HG03442 (cell line): ENCODE measurements at regions not wholly inside any gene's neighbourhood (a gene's known extent, or its start where the extent isn't known, plus 50 kb on each side); places are given as distances from the start of the nearest gene placed in this dataset.

Source experiments
- ATAC-seq: cut with Tn5 transposase; IDR thresholded peaks from one replicate; pipeline ENCODE4 v1.9.1; 2021; ENCODE audit warnings: mild to moderate bottlenecking, moderate library complexity; ENCODE audit not compliant: unreplicated experiment

DNA sequence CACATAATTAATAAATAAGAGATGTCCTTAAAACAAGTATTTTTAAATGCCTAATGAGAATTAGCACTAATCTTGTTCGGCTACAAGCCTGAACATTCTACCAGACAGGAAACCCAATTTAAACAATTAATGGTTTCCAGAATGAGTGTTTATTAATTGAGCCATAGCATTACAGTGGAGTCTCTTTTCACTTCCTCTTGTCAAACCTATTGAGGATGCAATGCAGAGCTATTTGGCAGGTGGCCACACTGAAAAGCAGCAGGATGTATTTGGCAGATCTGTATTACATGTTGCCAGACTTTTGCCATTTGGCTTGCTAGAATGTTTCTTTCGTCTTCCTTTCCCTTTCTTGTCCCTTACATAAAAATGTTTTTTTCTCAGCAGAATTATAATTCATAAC is 475.2 kb upstream of the MARCKS start:
- peak; percentile 83 for ATAC-seq

DNA sequence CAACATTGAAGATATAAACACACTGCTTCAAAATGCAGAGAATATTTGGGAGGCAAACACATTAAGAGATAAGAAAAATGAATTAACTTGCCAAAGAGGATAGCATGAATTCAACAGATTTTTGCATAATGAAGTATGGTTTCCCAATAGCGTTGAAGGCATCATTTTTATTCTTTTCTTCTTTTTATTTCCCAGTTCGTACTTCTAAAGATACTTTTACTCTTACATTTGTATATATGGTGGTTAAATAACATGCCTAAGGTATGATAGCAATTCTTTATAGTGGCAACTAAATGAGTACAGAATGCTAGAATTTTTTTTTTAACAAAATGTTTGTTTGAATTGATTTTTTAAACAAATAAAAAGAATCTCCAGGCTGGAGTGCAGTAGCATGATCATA is 473.4 kb upstream of the MARCKS start:
- ATAC-seq, result no peak

DNA sequence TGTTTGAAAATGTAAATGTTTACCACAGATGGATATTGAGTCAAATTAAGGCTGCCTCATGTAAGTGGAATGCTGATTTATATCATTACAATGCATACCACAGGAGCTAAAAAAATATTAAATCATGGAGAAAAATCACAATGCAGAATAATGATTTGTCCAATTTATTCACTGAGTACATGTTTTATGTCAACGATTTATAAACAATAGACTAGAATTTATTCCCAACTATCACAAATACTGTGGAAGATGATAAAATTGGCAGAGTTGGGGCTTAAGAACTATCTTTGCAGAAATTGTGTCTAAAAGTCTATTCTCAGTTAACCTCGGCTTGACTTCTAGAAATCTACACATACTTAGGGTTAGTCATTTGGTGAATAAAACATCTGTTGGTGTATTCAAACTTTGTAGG is 472.1 kb upstream of the MARCKS start:
- ATAC-seq, result no peak

GRCh38 chr6:113388996-113389395 is 468.1 kb upstream of the MARCKS start:
- no peak for ATAC-seq

DNA sequence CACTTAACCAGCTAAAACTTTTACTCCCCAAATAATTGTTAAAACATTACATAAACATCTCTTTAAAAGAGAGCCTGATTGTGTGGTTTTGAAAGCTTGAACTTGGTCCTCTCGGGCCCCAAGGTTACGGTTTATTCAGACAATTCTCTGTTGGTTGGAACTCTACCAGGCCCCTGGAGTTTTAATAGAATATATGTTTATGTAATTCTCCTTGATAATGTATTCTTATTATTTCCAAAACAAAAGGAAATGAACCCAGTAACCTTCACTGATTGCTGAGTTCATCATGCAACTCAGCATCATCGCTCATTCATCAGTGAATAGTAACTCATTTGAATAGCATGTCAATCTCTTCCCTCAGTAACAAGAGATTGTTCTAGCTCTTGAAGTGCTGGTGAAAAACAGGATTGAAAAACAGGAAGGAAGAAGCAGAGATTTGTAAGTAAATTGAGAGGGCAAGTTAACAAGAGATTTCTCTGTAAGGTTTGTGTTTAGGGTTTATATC is 464.5 kb upstream of the MARCKS start:
- ATAC-seq, result no peak

DNA sequence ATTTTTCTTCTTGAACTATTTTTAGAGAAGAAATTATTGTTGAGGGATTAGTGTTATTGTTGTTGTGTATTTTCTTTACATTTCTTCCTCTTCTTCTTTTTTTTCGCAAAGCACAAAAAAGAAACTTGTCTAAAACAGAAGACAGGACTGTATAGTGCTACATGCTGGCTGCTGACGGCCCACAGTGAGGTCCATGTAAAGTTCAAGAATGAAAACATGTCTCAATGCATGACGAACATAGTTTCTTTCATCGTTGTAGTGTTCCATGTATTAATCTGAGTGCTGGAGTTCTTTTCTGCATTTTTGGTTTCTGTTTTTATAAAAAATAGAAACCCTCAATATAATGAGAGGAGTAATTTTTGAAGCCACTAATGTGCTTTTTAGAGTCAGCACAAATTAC is 462.9 kb upstream of the MARCKS start:
- ATAC-seq, result no peak

GRCh38 chr6:113394729-113395128 is 462.4 kb upstream of the MARCKS start:
- ATAC-seq, result no peak

GRCh38 chr6:113396730-113397129 is 460.4 kb upstream of the MARCKS start:
- ATAC-seq, result no peak

- no peak for ATAC-seq
These were observed 459.9 kb upstream of the MARCKS start for GRCh38 chr6:113397236-113397635.

DNA sequence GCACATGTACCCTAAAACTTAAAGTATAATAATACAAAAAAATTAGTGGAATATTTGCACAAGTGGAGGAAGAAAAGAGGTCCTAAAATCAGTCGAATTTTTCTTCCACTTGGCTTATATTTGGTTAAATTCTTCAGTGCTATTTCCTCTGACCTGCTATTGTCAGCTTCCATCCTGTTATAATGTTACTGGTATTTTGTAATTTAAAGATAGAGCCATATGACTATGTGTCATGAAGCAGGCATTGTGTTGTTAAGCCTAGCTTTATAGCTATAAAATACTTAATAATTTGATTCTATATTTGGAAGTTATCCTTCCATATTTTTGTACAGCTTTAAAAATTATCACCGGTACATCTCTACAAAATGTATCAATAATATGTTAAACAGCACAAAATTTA is 455.9 kb upstream of the MARCKS start:
- no peak for ATAC-seq

DNA sequence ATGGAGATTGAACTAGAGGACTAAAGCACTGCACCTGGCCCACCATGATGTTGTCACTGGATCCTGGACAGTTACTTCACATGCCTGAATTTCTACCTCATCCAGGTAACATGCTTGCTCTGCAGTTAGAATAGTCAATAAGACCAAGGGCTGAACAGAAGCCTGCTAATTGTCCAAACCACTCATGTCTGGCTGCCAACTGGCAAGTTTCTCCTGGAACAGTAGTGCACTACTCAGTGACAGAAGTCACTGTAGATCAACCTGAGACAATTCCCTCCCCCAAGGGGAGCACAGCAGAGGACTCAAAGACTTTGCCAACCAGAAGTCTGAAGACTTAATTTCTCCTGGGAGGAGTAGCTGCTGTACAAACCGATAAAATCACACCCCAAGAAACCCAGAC is 454.6 kb upstream of the MARCKS start:
- no peak for ATAC-seq

DNA sequence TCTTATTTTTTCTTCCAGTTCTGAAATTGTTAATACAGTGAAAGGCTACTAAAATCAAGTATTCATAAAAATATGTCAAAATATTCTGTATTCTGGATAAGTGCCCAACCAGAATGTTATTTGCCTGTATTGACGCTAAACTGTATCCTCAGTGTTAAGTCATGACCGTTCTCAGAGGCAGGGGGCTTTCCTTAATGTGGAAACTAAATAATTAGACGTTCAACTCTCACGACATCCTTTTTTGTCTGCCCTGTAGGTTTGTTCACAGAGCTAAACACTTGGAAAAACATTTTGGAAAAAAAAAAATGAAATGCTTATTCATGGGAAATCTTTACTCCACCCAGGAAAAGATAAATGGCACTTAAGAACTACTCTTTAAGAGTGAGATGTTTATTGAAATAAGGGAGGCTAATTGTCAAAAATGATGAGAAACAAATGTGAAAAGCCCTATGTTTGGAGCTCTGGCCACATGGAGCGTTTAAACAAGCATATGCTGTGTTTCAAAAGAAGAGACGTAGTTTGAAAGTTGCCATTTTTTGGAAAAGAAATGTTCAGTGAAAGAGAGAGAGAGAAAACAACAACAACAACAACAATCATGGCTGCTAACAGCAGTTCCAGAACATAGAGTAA is 453.1 kb upstream of the MARCKS start:
- no peak for ATAC-seq

DNA sequence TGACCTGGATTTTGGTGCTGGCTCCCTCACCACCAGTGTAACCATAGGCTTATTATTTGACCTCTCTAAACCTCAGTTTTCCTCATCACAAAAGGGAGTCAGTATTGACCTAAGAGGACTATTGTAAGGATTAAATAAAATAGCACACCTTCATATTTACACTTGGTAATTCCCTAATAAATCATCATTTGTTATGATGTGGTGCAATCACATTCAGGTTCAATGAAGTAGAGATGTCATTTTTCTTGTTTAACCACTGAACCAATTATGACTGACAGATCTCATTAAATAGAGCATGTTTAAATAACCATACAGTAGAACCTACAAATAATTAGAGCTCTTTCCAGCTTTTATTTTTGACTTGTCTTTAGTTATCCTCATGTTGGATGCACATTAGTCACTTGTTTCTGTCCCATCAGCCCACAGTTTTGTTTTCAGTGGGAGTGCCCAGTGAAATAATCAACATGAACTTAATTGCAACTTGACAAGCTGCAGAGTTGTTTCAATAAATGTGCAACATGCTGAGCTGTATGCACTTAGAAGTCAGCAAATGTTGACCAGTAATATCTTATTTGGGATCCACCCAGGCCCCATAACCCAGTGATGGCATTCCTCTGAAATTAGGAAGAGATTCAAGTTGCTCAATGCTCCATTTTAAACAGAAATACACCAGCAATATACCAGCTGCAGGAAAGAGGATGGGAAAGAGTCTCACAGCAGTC is 451.7 kb upstream of the MARCKS start:
- no peak for ATAC-seq

DNA sequence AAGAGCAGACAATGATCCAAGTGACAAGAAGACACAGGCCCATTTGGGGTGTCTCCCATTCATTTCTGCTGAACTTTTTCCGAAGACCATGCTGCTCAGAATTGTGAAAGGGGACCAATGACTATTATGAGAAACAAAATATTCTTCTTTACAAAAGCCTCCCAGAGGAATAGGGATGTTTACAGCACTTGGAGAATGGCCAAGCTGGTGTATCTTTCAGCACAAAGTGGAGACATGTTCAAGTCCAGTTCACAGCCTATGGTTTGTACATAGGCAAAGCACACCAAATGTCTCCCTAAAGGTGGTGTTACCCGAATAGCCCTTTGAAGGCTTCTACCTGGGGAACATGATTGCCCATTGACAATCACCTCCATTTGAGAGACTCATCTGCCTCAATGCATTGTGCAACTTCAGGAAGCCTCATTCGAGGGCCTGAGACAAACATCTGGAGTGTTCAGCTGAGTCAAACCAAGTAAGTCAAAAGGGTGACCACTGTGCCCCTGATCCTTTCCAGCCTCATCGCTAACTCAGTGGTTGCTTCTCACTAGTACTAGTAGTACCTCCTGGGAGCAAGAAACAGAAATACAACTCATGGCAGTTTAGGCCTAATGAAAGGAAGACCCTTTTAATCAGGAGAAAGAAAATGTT is 451.0 kb upstream of the MARCKS start:
- ATAC-seq, result no peak

- no peak for ATAC-seq
These were observed 446.1 kb upstream of the MARCKS start for GRCh38 chr6:113411011-113411410.

- ATAC-seq, result no peak
These were observed 444.4 kb upstream of the MARCKS start for GRCh38 chr6:113412589-113413357.

DNA sequence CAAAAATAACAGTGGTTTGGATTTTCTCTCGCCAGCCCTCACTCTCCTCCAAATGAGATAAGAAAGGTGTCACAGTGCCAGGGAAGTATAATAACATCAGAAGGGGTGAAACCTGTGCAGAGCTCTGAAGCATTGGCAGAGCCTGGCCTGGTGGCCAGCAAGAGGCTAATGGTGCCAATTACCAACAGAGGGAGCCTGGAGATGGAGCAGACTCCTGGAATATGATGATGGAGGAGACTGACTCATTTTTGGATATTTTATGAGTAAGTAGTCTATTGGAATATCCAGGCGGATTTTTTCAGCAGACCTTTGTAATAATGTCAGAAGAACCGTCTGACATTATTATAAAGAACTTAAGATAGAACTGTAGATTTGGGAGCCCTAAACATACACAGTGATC is 442.6 kb upstream of the MARCKS start:
- ATAC-seq, result no peak

- no peak for ATAC-seq
These were observed 441.0 kb upstream of the MARCKS start for GRCh38 chr6:113416170-113416569.

- no peak for ATAC-seq
These were observed 436.9 kb upstream of the MARCKS start for GRCh38 chr6:113420290-113420689.

- no peak for ATAC-seq
These were observed 435.1 kb upstream of the MARCKS start for GRCh38 chr6:113421997-113422396.

GRCh38 chr6:113423956-113424355 is 433.2 kb upstream of the MARCKS start:
- ATAC-seq, result no peak
